HepG2 (cell line): ENCODE measurements at regions not wholly inside any gene's neighbourhood (a gene's known extent, or its start where the extent isn't known, plus 50 kb on each side); places are given as distances from the start of the nearest gene placed in this dataset.

Experiments
- ARNTL ChIP-seq: sonication (generic); formaldehyde crosslinking; IDR thresholded peaks from 2 replicates; pipeline ENCODE4 v1.4.0; 2020; ENCODE audit warnings: mild to moderate bottlenecking, missing genetic modification reagents
- CHD2 ChIP-seq: IDR thresholded peaks from 2 replicates; pipeline ENCODE4 v1.6.1; 2011; ENCODE audit warnings: low read depth, low read length, improper control_type of control experiment
- ELF1 ChIP-seq: sonication (generic); formaldehyde crosslinking; IDR thresholded peaks from 2 replicates; pipeline ENCODE4 v1.4.0; 2020; ENCODE audit warnings: missing genetic modification reagents
- FOXJ3 ChIP-seq: sonication (generic); formaldehyde crosslinking; IDR thresholded peaks from 2 replicates; pipeline ENCODE4 v1.4.0; 2020; ENCODE audit warnings: missing genetic modification reagents, mild to moderate bottlenecking, borderline replicate concordance
- GABPA ChIP-seq, 2 experiments: IDR thresholded peaks; 2 replicates each; pipeline ENCODE4 v1.6.1; 2011 to 2016; ENCODE audit warnings: low read depth in 2 of 2, low read length in 1 of 2, missing biosample characterization in 1 of 2, missing genetic modification characterization in 1 of 2
- RFX5 ChIP-seq: IDR thresholded peaks from 2 replicates; pipeline ENCODE4 v1.6.1; 2011; ENCODE audit warnings: low read depth, low read length, improper control_type of control experiment
- TF ChIP-seq, protein P1 (sequence below): sonication (generic); formaldehyde crosslinking; IDR thresholded peaks from 2 replicates; pipeline ENCODE4 v1.5.1; 2020; ENCODE audit warnings: missing genetic modification reagents, mild to moderate bottlenecking, borderline replicate concordance
- TF ChIP-seq, protein P2 (sequence below): sonication (generic); formaldehyde crosslinking; IDR thresholded peaks from 2 replicates; pipeline ENCODE4 v1.5.0; 2020; ENCODE audit warnings: mild to moderate bottlenecking, missing genetic modification reagents, moderate library complexity
- TF ChIP-seq, protein P3 (sequence below): sonication (generic); formaldehyde crosslinking; conservative IDR thresholded peaks from 2 replicates; pipeline ENCODE4 v1.8.0; 2022; ENCODE audit warnings: missing genetic modification reagents
- TF ChIP-seq, protein P4 (sequence below), 2 experiments: IDR thresholded peaks; 2 replicates each; pipeline ENCODE4 v1.6.1; 2011 to 2012; ENCODE audit warnings: low read length in 2 of 2, borderline replicate concordance in 1 of 2, low read depth in 1 of 2, mild to moderate bottlenecking in 1 of 2, moderate library complexity in 1 of 2
- TF ChIP-seq, protein P5 (sequence below): sonication (generic); formaldehyde crosslinking; IDR thresholded peaks from 2 replicates; pipeline ENCODE4 v1.8.1; 2022; ENCODE audit warnings: low read depth, mild to moderate bottlenecking, missing genetic modification reagents
- TF ChIP-seq, protein P6 (sequence below), 2 experiments: sonication (generic) in 1 of 2; formaldehyde crosslinking in 1 of 2; IDR thresholded peaks; 2 replicates each; pipeline versions ENCODE4 v1.5.1 to v1.6.1; 2011 to 2020; ENCODE audit warnings: borderline replicate concordance in 1 of 2, low read depth in 1 of 2, low read length in 1 of 2, mild to moderate bottlenecking in 1 of 2, missing genetic modification reagents in 1 of 2, moderate library complexity in 1 of 2

DNA sequence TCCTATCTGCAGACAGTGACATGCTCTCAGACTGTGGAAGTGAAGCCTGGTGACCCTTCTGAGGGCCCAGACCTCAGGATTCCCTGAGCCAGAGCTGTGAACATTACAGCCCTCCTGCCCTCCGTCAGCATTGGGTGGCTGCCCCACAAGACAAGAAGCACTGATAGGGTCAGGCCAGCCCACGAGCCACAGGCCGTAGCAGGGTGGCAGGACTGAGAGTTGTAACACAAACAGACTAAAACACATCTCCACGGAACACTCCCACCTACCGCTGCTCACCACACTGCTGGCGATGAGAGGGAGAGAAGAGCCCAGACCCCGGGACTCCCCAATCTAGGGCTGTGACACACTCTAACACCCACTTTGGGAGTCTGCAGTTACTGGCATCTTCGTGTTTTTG lies 264.8 kb upstream of the FSIP2 start:
- TF ChIP-seq, protein P1, sequence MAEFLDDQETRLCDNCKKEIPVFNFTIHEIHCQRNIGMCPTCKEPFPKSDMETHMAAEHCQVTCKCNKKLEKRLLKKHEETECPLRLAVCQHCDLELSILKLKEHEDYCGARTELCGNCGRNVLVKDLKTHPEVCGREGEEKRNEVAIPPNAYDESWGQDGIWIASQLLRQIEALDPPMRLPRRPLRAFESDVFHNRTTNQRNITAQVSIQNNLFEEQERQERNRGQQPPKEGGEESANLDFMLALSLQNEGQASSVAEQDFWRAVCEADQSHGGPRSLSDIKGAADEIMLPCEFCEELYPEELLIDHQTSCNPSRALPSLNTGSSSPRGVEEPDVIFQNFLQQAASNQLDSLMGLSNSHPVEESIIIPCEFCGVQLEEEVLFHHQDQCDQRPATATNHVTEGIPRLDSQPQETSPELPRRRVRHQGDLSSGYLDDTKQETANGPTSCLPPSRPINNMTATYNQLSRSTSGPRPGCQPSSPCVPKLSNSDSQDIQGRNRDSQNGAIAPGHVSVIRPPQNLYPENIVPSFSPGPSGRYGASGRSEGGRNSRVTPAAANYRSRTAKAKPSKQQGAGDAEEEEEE (CRISPR knock-in tag) = no peak
- TF ChIP-seq CHD2 (no peak), FOXJ3 (no peak), RFX5 (no peak), ELF1 (CRISPR knock-in tag) (no peak), ARNTL (no peak), GABPA (IDR thresholded peaks at IDR 0.05; ENCODE audit: low read depth, low read length) (no peak), GABPA (CRISPR knock-in tag; IDR thresholded peaks at IDR 0.05; ENCODE audit: low read depth) (no peak)
- TF ChIP-seq, protein P2, sequence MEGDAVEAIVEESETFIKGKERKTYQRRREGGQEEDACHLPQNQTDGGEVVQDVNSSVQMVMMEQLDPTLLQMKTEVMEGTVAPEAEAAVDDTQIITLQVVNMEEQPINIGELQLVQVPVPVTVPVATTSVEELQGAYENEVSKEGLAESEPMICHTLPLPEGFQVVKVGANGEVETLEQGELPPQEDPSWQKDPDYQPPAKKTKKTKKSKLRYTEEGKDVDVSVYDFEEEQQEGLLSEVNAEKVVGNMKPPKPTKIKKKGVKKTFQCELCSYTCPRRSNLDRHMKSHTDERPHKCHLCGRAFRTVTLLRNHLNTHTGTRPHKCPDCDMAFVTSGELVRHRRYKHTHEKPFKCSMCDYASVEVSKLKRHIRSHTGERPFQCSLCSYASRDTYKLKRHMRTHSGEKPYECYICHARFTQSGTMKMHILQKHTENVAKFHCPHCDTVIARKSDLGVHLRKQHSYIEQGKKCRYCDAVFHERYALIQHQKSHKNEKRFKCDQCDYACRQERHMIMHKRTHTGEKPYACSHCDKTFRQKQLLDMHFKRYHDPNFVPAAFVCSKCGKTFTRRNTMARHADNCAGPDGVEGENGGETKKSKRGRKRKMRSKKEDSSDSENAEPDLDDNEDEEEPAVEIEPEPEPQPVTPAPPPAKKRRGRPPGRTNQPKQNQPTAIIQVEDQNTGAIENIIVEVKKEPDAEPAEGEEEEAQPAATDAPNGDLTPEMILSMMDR (CRISPR knock-in tag) = no peak
- TF ChIP-seq, protein P3, sequence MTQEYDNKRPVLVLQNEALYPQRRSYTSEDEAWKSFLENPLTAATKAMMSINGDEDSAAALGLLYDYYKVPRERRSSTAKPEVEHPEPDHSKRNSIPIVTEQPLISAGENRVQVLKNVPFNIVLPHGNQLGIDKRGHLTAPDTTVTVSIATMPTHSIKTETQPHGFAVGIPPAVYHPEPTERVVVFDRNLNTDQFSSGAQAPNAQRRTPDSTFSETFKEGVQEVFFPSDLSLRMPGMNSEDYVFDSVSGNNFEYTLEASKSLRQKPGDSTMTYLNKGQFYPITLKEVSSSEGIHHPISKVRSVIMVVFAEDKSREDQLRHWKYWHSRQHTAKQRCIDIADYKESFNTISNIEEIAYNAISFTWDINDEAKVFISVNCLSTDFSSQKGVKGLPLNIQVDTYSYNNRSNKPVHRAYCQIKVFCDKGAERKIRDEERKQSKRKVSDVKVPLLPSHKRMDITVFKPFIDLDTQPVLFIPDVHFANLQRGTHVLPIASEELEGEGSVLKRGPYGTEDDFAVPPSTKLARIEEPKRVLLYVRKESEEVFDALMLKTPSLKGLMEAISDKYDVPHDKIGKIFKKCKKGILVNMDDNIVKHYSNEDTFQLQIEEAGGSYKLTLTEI = no peak
- TF ChIP-seq, protein P4, sequence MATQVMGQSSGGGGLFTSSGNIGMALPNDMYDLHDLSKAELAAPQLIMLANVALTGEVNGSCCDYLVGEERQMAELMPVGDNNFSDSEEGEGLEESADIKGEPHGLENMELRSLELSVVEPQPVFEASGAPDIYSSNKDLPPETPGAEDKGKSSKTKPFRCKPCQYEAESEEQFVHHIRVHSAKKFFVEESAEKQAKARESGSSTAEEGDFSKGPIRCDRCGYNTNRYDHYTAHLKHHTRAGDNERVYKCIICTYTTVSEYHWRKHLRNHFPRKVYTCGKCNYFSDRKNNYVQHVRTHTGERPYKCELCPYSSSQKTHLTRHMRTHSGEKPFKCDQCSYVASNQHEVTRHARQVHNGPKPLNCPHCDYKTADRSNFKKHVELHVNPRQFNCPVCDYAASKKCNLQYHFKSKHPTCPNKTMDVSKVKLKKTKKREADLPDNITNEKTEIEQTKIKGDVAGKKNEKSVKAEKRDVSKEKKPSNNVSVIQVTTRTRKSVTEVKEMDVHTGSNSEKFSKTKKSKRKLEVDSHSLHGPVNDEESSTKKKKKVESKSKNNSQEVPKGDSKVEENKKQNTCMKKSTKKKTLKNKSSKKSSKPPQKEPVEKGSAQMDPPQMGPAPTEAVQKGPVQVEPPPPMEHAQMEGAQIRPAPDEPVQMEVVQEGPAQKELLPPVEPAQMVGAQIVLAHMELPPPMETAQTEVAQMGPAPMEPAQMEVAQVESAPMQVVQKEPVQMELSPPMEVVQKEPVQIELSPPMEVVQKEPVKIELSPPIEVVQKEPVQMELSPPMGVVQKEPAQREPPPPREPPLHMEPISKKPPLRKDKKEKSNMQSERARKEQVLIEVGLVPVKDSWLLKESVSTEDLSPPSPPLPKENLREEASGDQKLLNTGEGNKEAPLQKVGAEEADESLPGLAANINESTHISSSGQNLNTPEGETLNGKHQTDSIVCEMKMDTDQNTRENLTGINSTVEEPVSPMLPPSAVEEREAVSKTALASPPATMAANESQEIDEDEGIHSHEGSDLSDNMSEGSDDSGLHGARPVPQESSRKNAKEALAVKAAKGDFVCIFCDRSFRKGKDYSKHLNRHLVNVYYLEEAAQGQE (IDR thresholded peaks at IDR 0.05; ENCODE audit: borderline replicate concordance in 1 of 2, low read depth in 1 of 2, low read length in 2 of 2) = no peak
- TF ChIP-seq, protein P5, sequence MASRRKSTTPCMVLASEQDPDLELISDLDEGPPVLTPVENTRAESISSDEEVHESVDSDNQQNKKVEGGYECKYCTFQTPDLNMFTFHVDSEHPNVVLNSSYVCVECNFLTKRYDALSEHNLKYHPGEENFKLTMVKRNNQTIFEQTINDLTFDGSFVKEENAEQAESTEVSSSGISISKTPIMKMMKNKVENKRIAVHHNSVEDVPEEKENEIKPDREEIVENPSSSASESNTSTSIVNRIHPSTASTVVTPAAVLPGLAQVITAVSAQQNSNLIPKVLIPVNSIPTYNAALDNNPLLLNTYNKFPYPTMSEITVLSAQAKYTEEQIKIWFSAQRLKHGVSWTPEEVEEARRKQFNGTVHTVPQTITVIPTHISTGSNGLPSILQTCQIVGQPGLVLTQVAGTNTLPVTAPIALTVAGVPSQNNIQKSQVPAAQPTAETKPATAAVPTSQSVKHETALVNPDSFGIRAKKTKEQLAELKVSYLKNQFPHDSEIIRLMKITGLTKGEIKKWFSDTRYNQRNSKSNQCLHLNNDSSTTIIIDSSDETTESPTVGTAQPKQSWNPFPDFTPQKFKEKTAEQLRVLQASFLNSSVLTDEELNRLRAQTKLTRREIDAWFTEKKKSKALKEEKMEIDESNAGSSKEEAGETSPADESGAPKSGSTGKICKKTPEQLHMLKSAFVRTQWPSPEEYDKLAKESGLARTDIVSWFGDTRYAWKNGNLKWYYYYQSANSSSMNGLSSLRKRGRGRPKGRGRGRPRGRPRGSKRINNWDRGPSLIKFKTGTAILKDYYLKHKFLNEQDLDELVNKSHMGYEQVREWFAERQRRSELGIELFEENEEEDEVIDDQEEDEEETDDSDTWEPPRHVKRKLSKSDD = no peak
- TF ChIP-seq, protein P6, sequence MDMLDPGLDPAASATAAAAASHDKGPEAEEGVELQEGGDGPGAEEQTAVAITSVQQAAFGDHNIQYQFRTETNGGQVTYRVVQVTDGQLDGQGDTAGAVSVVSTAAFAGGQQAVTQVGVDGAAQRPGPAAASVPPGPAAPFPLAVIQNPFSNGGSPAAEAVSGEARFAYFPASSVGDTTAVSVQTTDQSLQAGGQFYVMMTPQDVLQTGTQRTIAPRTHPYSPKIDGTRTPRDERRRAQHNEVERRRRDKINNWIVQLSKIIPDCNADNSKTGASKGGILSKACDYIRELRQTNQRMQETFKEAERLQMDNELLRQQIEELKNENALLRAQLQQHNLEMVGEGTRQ (IDR thresholded peaks at IDR 0.05; ENCODE audit: low read depth, low read length) = no peak
- TF ChIP-seq, protein P6 (CRISPR knock-in tag; IDR thresholded peaks at IDR 0.05; ENCODE audit: borderline replicate concordance) = no peak
